ENCODE measurements at regions not wholly inside any gene's neighbourhood (a gene's known extent, or its start where the extent isn't known, plus 50 kb on each side); places are given as distances from the start of the nearest gene placed in this dataset.

- TF ChIP-seq TAF1 (conservative IDR thresholded peaks at IDR 0.05) (no peak), CTCF (IDR thresholded peaks at IDR 0.05; ENCODE audit: low read depth, low read length, missing input control) (no peak)
These were observed 94.9 kb downstream of the FAM161A start for GRCh38 chr2:61759005-61759404.

Data from liver (tissue), 3 donors.